ENCODE measurements at regions not wholly inside any gene's neighbourhood (a gene's known extent, or its start where the extent isn't known, plus 50 kb on each side); places are given as distances from the start of the nearest gene placed in this dataset.

GRCh38 chr4:24674279-24674678 lies 89.9 kb upstream of the DHX15 start:
- no peak overlapping the region for H2AFZ ChIP-seq (ENCODE audit: low read depth, low read length)
- H3K4me3 ChIP-seq (ENCODE audit: low read depth in 1 of 2, low read length in 2 of 2): no peak overlapping the region
- no peaks in the 10 kb centered on the region for H4K20me1 ChIP-seq (ENCODE audit: insufficient read depth, low read length)
- H3K27me3 ChIP-seq (ENCODE audit: insufficient read depth, low read length, poor library complexity): no peaks in the 10 kb centered on the region
- no peaks in the 10 kb centered on the region for H3K79me2 ChIP-seq (ENCODE audit: insufficient read depth, low read length)
- H3K4me1 ChIP-seq (ENCODE audit: insufficient read depth, low read length): no peaks in the 10 kb centered on the region
- ATAC-seq (ENCODE audit: insufficient read depth, low read depth): no peak
- no peak overlapping the region for H3K9ac ChIP-seq (ENCODE audit: low read depth, low read length)
- no peak for TF ChIP-seq EZH2 (IDR thresholded peaks at IDR 0.05; ENCODE audit: borderline replicate concordance, low read depth, low read length, severe bottlenecking)
- TF ChIP-seq, protein P1, sequence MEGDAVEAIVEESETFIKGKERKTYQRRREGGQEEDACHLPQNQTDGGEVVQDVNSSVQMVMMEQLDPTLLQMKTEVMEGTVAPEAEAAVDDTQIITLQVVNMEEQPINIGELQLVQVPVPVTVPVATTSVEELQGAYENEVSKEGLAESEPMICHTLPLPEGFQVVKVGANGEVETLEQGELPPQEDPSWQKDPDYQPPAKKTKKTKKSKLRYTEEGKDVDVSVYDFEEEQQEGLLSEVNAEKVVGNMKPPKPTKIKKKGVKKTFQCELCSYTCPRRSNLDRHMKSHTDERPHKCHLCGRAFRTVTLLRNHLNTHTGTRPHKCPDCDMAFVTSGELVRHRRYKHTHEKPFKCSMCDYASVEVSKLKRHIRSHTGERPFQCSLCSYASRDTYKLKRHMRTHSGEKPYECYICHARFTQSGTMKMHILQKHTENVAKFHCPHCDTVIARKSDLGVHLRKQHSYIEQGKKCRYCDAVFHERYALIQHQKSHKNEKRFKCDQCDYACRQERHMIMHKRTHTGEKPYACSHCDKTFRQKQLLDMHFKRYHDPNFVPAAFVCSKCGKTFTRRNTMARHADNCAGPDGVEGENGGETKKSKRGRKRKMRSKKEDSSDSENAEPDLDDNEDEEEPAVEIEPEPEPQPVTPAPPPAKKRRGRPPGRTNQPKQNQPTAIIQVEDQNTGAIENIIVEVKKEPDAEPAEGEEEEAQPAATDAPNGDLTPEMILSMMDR (IDR thresholded peaks at IDR 0.05; ENCODE audit: borderline replicate concordance, extremely low read depth, low read length, poor library complexity, severe bottlenecking): no peak
- H3K36me3 ChIP-seq (ENCODE audit: insufficient read depth, low read length): no peaks in the 10 kb centered on the region
- H3K27ac ChIP-seq (ENCODE audit: low read length): no peak overlapping the region
- no peaks in the 10 kb centered on the region for H3K9me3 ChIP-seq (ENCODE audit: insufficient read depth, low read length, severe bottlenecking)
- DNase-seq: no peak
- no peak overlapping the region for H3K4me2 ChIP-seq (ENCODE audit: insufficient read depth, low read length)

DNA sequence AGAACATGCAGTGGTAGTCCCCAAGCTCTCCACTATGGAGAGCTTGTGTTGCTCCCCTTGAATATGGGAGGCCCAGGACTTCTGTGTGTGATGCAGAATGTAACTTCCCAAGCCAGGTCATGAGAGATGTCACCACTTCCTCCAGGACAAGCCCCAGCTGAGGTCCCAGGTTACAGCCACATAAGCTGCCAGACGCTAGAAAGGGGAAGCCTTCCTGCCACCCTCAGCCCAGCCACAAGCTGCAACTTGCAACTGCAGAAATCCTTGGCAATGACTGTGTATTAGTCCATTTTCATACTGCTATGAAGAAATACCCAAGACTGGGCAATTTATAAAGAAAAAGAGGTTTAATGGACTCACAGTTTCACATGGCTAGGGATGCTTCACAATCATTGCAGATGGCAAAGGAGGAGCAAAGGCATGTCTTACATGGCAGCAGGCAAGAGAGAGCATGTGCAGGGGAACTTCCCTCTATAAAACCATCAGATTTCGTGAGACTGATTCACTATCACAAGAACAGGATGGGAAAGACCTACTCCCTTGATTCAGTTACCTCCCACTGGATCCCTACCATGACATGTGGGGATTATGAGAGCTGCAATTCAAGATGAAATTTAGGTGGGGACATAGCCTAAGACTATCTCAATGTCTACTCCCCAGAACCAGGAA lies 91.5 kb upstream of the DHX15 start:
- Histone ChIP-seq H3K4me3 (ENCODE audit: low read depth in 1 of 2, low read length in 2 of 2) (no peak overlapping the region), H3K9me3 (ENCODE audit: insufficient read depth, low read length, severe bottlenecking) (no peaks in the 10 kb centered on the region), H3K27ac (ENCODE audit: low read length) (no peak overlapping the region), H2AFZ (ENCODE audit: low read depth, low read length) (no peak overlapping the region), H3K4me2 (ENCODE audit: insufficient read depth, low read length) (no peak overlapping the region), H3K36me3 (ENCODE audit: insufficient read depth, low read length) (no peaks in the 10 kb centered on the region), H3K4me1 (ENCODE audit: insufficient read depth, low read length) (no peaks in the 10 kb centered on the region), H3K9ac (ENCODE audit: low read depth, low read length) (no peak overlapping the region), H3K27me3 (ENCODE audit: insufficient read depth, low read length, poor library complexity) (no peaks in the 10 kb centered on the region), H3K79me2 (ENCODE audit: insufficient read depth, low read length) (no peaks in the 10 kb centered on the region), H4K20me1 (ENCODE audit: insufficient read depth, low read length) (no peaks in the 10 kb centered on the region)
- no peak for ATAC-seq (ENCODE audit: insufficient read depth, low read depth)
- DNase-seq: no peak
- TF ChIP-seq, protein P1 (IDR thresholded peaks at IDR 0.05; ENCODE audit: borderline replicate concordance, extremely low read depth, low read length, poor library complexity, severe bottlenecking): no peak
- TF ChIP-seq EZH2 (IDR thresholded peaks at IDR 0.05; ENCODE audit: borderline replicate concordance, low read depth, low read length, severe bottlenecking): no peak

GRCh38 chr4:24677909-24678308 lies 93.6 kb upstream of the DHX15 start:
- Histone ChIP-seq H3K9ac (ENCODE audit: low read depth, low read length) (no peak overlapping the region), H3K27me3 (ENCODE audit: insufficient read depth, low read length, poor library complexity) (no peaks in the 10 kb centered on the region), H3K36me3 (ENCODE audit: insufficient read depth, low read length) (no peaks in the 10 kb centered on the region), H3K9me3 (ENCODE audit: insufficient read depth, low read length, severe bottlenecking) (no peaks in the 10 kb centered on the region), H3K27ac (ENCODE audit: low read length) (no peak overlapping the region), H3K4me1 (ENCODE audit: insufficient read depth, low read length) (no peaks in the 10 kb centered on the region), H3K79me2 (ENCODE audit: insufficient read depth, low read length) (no peaks in the 10 kb centered on the region), H3K4me3 (ENCODE audit: low read depth in 1 of 2, low read length in 2 of 2) (no peak overlapping the region), H2AFZ (ENCODE audit: low read depth, low read length) (no peak overlapping the region), H4K20me1 (ENCODE audit: insufficient read depth, low read length) (no peaks in the 10 kb centered on the region), H3K4me2 (ENCODE audit: insufficient read depth, low read length) (no peak overlapping the region)
- DNase-seq (no peak), ATAC-seq (ENCODE audit: insufficient read depth, low read depth) (no peak)
- no peak for TF ChIP-seq EZH2 (IDR thresholded peaks at IDR 0.05; ENCODE audit: borderline replicate concordance, low read depth, low read length, severe bottlenecking)
- TF ChIP-seq, protein P1 (IDR thresholded peaks at IDR 0.05; ENCODE audit: borderline replicate concordance, extremely low read depth, low read length, poor library complexity, severe bottlenecking): no peak
